Osteocyte (in vitro differentiated cells): ENCODE measurements at regions not wholly inside any gene's neighbourhood (a gene's known extent, or its start where the extent isn't known, plus 50 kb on each side); places are given as distances from the start of the nearest gene placed in this dataset.

Experiments used
- DNase-seq: peaks from one replicate; pipeline ENCODE4 v3.0.0; 2021; ENCODE audit warnings: mixed read lengths; ENCODE audit not compliant: unreplicated experiment; ENCODE audit errors: extremely low spot score
- H3K27ac Mint-ChIP-seq: one replicate; pipeline ENCODE4 v1.8.0; 2021; ENCODE audit warnings: mild to moderate bottlenecking, mixed read lengths; ENCODE audit not compliant: unreplicated experiment
- H3K27me3 Mint-ChIP-seq: one replicate; pipeline ENCODE4 v1.8.0; 2021; ENCODE audit warnings: mixed read lengths; ENCODE audit not compliant: unreplicated experiment
- H3K36me3 Mint-ChIP-seq: one replicate; pipeline ENCODE4 v1.8.0; 2021; ENCODE audit warnings: mixed read lengths; ENCODE audit not compliant: unreplicated experiment
- H3K4me1 Mint-ChIP-seq: one replicate; pipeline ENCODE4 v1.8.0; 2021; ENCODE audit warnings: mixed read lengths; ENCODE audit not compliant: unreplicated experiment
- H3K4me3 Mint-ChIP-seq: one replicate; pipeline ENCODE4 v1.8.0; 2021; ENCODE audit warnings: mild to moderate bottlenecking, moderate library complexity, mixed read lengths; ENCODE audit not compliant: unreplicated experiment
- H3K9me3 Mint-ChIP-seq: one replicate; pipeline ENCODE4 v1.8.0; 2021; ENCODE audit warnings: mixed read lengths; ENCODE audit not compliant: unreplicated experiment
- CTCF ChIP-seq: fragments of 200-600 bp; sonication (generic); IDR thresholded peaks from 2 replicates; pipeline ENCODE4 v1.5.0; 2021; ENCODE audit warnings: antibody characterized with exemption, mild to moderate bottlenecking, moderate library complexity

- Mint-ChIP-seq H3K27ac (no peak overlapping the region), H3K4me3 (no peak overlapping the region), H3K27me3 (peaks cover 29% of the 10 kb centered on the region), H3K36me3 (no peaks in the 10 kb centered on the region), H3K9me3 (peaks cover 5% of the 10 kb centered on the region), H3K4me1 (peaks cover 16% of the 10 kb centered on the region)
- no peak for TF ChIP-seq CTCF
- no peak for DNase-seq
These were observed 363.7 kb downstream of the SETD4 start for GRCh38 chr21:35696644-35697043.

GRCh38 chr21:35692311-35692710 is 368.0 kb downstream of the SETD4 start:
- DNase-seq: no peak
- TF ChIP-seq CTCF: no peak
- Mint-ChIP-seq H3K27me3 (peaks cover 27% of the 10 kb centered on the region), H3K4me1 (peaks cover 11% of the 10 kb centered on the region), H3K36me3 (no peaks in the 10 kb centered on the region), H3K4me3 (no peak overlapping the region), H3K27ac (no peak overlapping the region), H3K9me3 (peaks cover 5% of the 10 kb centered on the region)

DNA sequence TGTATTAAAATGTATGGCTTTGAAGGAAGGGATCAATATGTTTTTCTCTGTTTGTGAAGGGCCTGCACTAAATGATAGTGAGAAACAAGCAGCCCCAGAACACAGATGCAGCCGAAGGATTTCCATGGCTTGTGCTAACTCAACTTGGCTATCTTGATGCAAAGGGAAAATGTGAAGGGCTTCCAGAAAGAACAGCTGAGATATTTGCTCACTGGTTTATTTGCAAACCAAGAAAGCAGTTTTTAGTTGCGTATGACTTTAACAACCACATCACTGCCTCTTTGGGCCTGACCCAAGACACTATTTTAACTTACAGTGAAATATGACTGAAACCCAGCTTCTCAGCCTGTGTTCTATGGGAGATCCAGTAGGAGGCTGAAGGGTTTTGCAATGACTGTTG is 369.9 kb downstream of the SETD4 start:
- DNase-seq: no peak
- H3K4me3 Mint-ChIP-seq: no peak overlapping the region
- peaks cover 10% of the 10 kb centered on the region for H3K4me1 Mint-ChIP-seq
- H3K27me3 Mint-ChIP-seq: peaks cover 37% of the 10 kb centered on the region
- H3K36me3 Mint-ChIP-seq: no peaks in the 10 kb centered on the region
- H3K9me3 Mint-ChIP-seq: peaks cover 5% of the 10 kb centered on the region
- TF ChIP-seq CTCF: no peak
- H3K27ac Mint-ChIP-seq: no peak overlapping the region

DNA sequence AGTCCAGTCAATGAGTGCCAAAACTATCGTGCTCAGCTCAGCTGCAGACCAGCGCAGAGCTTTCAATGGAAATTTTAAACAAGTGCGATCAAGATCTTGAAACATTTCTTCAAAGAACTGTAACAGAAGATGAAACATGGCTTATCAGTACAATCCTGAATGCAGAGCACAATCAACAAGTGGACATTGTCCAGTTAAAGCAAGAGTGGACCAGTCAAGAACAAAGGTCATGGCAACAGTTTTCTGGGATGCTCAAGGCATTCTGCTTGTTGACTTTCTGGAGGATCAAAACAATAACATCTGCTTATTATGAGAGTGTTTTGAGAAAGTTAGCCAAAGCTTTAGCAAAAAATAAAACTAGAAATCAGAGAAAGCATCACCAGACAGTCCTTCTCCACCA is 374.2 kb downstream of the SETD4 start:
- no peak for TF ChIP-seq CTCF
- Mint-ChIP-seq H3K36me3 (no peaks in the 10 kb centered on the region), H3K27ac (no peak overlapping the region), H3K4me1 (peaks cover 13% of the 10 kb centered on the region), H3K9me3 (no peaks in the 10 kb centered on the region), H3K4me3 (no peak overlapping the region), H3K27me3 (peaks cover 39% of the 10 kb centered on the region)
- no peak for DNase-seq

- H3K9me3 Mint-ChIP-seq: no peaks in the 10 kb centered on the region
- H3K27me3 Mint-ChIP-seq: peaks cover 40% of the 10 kb centered on the region
- H3K4me1 Mint-ChIP-seq: peaks cover 13% of the 10 kb centered on the region
- DNase-seq: no peak
- H3K36me3 Mint-ChIP-seq: no peaks in the 10 kb centered on the region
- no peak overlapping the region for H3K4me3 Mint-ChIP-seq
- TF ChIP-seq CTCF: no peak
- H3K27ac Mint-ChIP-seq: no peak overlapping the region
These were observed 376.5 kb downstream of the SETD4 start for GRCh38 chr21:35683664-35684304.
